SJCRH30 (cell line): ENCODE measurements at regions not wholly inside any gene's neighbourhood (a gene's known extent, or its start where the extent isn't known, plus 50 kb on each side); places are given as distances from the start of the nearest gene placed in this dataset.

ENCODE experiments used
- DNase-seq, 2 experiments: peaks; one replicate each; pipeline ENCODE4 v3.0.0-alpha.2; 2015 to 2020
- H3K27ac ChIP-seq: fragments of 250-450 bp; sonication (Bioruptor Pico); 2 replicates; pipeline ENCODE4 v1.5.1; 2020; ENCODE audit warnings: mild to moderate bottlenecking, moderate library complexity
- H3K27me3 ChIP-seq: fragments of 250-450 bp; sonication (Bioruptor Pico); 2 replicates; pipeline ENCODE4 v1.5.1; 2020; ENCODE audit warnings: mild to moderate bottlenecking, moderate library complexity
- H3K36me3 ChIP-seq: fragments of 250-450 bp; sonication (Bioruptor Pico); 2 replicates; pipeline ENCODE4 v1.5.1; 2020; ENCODE audit warnings: mild to moderate bottlenecking, moderate library complexity
- H3K4me1 ChIP-seq: fragments of 250-450 bp; sonication (Bioruptor Pico); 2 replicates; pipeline ENCODE4 v1.5.1; 2020; ENCODE audit warnings: mild to moderate bottlenecking, moderate library complexity
- H3K4me3 ChIP-seq: fragments of 250-450 bp; sonication (Bioruptor Pico); 2 replicates; pipeline ENCODE4 v1.5.1; 2020; ENCODE audit warnings: mild to moderate bottlenecking, moderate library complexity
- H3K9me3 ChIP-seq: fragments of 250-450 bp; sonication (Bioruptor Pico); replicated peaks from 2 replicates; pipeline ENCODE4 v1.5.1; 2020; ENCODE audit warnings: mild to moderate bottlenecking, moderate library complexity

DNA sequence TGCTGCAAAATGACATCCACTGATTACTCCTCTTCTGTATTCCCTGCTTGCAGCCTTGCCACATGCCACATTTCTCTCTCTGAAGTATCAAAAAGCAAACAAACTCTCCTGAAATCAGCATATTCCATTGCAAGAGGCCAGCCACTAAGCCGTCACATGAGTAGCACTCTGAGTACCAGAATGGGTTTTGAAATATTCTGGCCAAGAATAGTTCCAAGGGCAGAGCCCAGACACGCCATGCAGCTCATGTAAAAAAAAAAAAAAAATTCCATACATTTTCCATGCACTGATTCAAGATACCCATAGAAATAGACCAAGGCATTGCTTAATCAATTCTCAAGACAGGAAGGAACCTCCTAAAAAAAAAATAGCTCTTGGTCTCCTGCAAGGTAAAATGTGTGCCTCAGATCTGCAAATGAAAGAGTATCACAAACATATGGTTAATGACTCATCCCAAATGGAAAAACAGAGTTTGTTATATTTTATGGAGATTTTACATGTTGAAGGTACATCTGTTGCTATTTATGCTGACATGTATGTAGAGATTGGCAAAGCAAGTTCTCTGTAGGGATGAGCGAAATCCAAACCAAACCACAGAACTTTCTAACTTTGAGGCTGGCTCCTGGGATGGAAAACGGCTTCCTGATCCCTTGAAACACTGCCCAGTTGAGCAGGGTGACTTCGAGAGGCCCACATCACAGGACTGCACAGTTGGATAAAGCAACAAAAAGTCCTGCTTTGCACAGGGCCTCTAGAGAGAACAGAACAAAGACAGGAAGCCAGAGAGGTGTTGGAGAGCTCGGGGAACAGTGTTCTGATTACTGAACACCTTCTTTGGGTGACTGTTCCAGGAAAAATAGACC, 346.2 kb downstream of the ZNF521 start:
- no peak overlapping the region for H3K27ac ChIP-seq
- no peak overlapping the region for H3K4me3 ChIP-seq
- H3K4me1 ChIP-seq, result no peaks in the 10 kb centered on the region
- no peaks in the 10 kb centered on the region for H3K9me3 ChIP-seq
- H3K27me3 ChIP-seq, result no peaks in the 10 kb centered on the region
- H3K36me3 ChIP-seq, result no peaks in the 10 kb centered on the region
- DNase-seq, result no peak

DNA sequence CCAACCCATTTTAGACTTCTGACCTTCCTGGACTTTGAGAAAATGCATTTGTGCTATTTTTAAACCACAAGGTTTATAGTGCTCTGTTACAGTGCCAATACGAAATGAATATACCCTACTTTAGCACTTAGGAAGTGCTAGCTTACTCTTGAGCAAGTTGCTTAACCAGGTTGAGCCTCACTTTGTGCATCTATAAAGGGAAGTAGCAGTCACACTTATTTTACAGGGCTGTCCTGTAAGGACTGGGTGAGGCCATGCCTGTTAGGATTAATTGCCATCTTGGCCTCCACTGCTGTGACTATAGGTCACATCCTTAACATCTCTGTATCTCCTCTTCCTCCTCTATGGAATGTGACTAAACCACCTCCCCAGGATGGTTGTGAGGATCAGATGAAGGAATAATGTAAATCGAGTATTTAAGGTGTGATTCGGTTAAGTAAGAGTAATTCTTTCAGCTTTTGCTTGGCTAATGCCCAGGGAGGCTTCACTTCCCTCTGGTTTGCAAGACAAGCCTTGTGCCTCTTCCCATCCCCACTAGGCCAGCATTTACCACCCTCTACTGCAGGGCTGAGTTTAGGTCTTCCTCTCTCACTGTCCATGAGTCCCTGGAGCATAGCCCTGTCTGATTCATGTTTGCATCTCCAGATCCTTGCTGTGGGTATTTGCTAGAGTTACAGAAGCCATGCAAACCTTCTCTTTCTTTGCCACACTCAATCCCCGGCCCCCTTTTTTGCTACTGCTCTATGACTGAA, 341.2 kb downstream of the ZNF521 start:
- Histone ChIP-seq H3K4me3 (no peak overlapping the region), H3K27ac (no peak overlapping the region), H3K9me3 (no peaks in the 10 kb centered on the region), H3K27me3 (no peaks in the 10 kb centered on the region), H3K4me1 (no peaks in the 10 kb centered on the region), H3K36me3 (no peaks in the 10 kb centered on the region)
- DNase-seq, result no peak
